ENCODE measurements at regions not wholly inside any gene's neighbourhood (a gene's known extent, or its start where the extent isn't known, plus 50 kb on each side); places are given as distances from the start of the nearest gene placed in this dataset.

DNA sequence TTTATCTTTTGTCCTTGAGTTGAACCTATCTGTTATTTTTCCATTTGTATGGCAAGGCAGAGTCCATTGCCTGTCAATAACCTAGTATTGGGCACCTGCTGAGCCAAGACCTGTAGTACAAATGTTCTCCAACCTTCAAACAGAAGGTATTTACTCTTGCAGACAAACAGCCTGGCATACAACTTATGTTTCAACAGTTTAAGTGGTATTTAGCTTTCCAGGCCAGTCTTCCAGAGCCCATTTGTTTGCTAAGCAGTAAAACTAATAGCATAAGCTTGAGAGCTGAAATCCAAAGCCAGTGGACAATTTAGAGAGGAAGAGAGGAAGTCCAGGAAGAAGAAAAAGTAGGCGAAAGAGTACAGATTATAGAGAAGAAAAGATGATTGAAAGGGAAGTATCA, 979.3 kb downstream of the GLUD2 start:
- SMC1A ChIA-PET (ENCODE audit: uncharacterized antibody, unreplicated experiment) = no interaction called here
- CTCF ChIA-PET = interaction anchor here (1.4 kb wide), 1 partner anchor 28 kb away, joined by 3 read pairs; no protein-coding TSS in a partner anchor
- TF ChIP-seq MTA3 (IDR thresholded peaks at IDR 0.05; ENCODE audit: borderline replicate concordance, low read length) (no peak), ZZZ3 (IDR thresholded peaks at IDR 0.05; ENCODE audit: control insufficient read depth, insufficient read length, low read depth) (no peak), NKRF (conservative IDR thresholded peaks at IDR 0.05) (no peak), KAT2A (conservative IDR thresholded peaks at IDR 0.05; ENCODE audit: control insufficient read depth, low read depth, low read length) (no peak), RFX5 (IDR thresholded peaks at IDR 0.05; ENCODE audit: low read depth, low read length) (no peak)
- DNase-seq (ENCODE audit: low read depth, low spot score) (no peak), ATAC-seq (no peak), FAIRE-seq (no peak)
- Histone ChIP-seq H3K36me3 (ENCODE audit: control insufficient read depth in 2 of 2, insufficient read depth in 2 of 2, low read length in 1 of 2) (no peaks in the 10 kb centered on the region), H3K4me3 (no peak overlapping the region), H4K20me1 (ENCODE audit: control insufficient read depth, insufficient read depth) (no peaks in the 10 kb centered on the region), H3K79me2 (ENCODE audit: control insufficient read depth, insufficient read depth, low read length) (no peaks in the 10 kb centered on the region), H3K27ac (ENCODE audit: control insufficient read depth, insufficient read depth) (no peak overlapping the region), H2AFZ (ENCODE audit: control insufficient read depth, low read depth, low read length) (no peak overlapping the region), H3K27me3 (replicated peaks in 1 of 2; ENCODE audit: control insufficient read depth in 2 of 2, insufficient read depth in 2 of 2, low read length in 1 of 2) (no peaks in the 10 kb centered on the region), H3K9ac (ENCODE audit: control insufficient read depth, insufficient read depth, low read length) (no peak overlapping the region), H3K9me3 (replicated peaks; ENCODE audit: control insufficient read depth, insufficient read depth, low read length) (no peaks in the 10 kb centered on the region), H3K4me1 (ENCODE audit: control insufficient read depth, insufficient read depth, low read length) (no peaks in the 10 kb centered on the region), H3K4me2 (ENCODE audit: control insufficient read depth, insufficient read depth) (no peak overlapping the region)
- POLR2A ChIA-PET = no interaction called here
- in situ Hi-C loops (cut with MboI) = no loop called here
- 0% methylated on average over 1 of the region's 1 CpG for WGBS (ENCODE audit: insufficient coverage, insufficient replicate concordance, low lambda C conversion rate, missing lambda C conversion rate)
- no TSS peak for BruUV-seq (replicated peaks)
- RAD21 ChIA-PET (ENCODE audit: unreplicated experiment) = no interaction called here
- intact Hi-C loops (cut with micrococcal nuclease; ENCODE audit: unreplicated experiment) = no loop called here

DNA sequence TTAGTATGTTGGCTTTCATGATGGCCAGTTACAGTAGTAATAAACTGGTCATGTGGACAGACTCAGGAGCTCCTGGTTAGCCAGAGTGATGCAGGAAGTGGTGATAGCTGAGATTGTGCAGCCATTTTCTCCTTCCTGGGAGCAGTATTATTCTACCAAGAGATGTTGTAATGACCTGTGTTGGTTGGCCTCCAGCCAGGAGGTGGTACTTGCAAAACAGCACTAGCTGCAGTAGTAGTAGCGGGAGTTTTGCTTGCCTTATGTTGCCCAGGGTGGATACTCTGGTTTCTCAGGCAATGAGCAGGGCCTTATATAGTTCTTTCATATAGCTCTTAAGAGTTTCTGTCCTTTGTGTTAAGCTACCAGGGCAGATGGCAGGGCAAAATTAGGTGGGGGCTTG, 998.8 kb downstream of the GLUD2 start:
- Histone ChIP-seq H3K27me3 (replicated peaks in 1 of 2; ENCODE audit: control insufficient read depth in 2 of 2, insufficient read depth in 2 of 2, low read length in 1 of 2) (no peaks in the 10 kb centered on the region), H3K36me3 (ENCODE audit: control insufficient read depth in 2 of 2, insufficient read depth in 2 of 2, low read length in 1 of 2) (no peaks in the 10 kb centered on the region), H3K4me2 (ENCODE audit: control insufficient read depth, insufficient read depth) (no peak overlapping the region), H2AFZ (ENCODE audit: control insufficient read depth, low read depth, low read length) (no peak overlapping the region), H3K27ac (ENCODE audit: control insufficient read depth, insufficient read depth) (no peak overlapping the region), H3K4me3 (no peak overlapping the region), H3K79me2 (ENCODE audit: control insufficient read depth, insufficient read depth, low read length) (no peaks in the 10 kb centered on the region), H3K9ac (ENCODE audit: control insufficient read depth, insufficient read depth, low read length) (no peak overlapping the region), H3K4me1 (ENCODE audit: control insufficient read depth, insufficient read depth, low read length) (no peaks in the 10 kb centered on the region), H4K20me1 (ENCODE audit: control insufficient read depth, insufficient read depth) (no peaks in the 10 kb centered on the region), H3K9me3 (replicated peaks; ENCODE audit: control insufficient read depth, insufficient read depth, low read length) (no peaks in the 10 kb centered on the region)
- ChIA-PET CTCF (no interaction called here), POLR2A (interaction anchor here (0.7 kb wide), 1 partner anchor 32 kb away, joined by 3 read pairs; no protein-coding TSS in a partner anchor), SMC1A (ENCODE audit: uncharacterized antibody, unreplicated experiment) (interaction anchor here (0.6 kb wide), 2 partner anchors 17 to 740 kb away, joined by 3 to 4 read pairs; no protein-coding TSS in a partner anchor), RAD21 (ENCODE audit: unreplicated experiment) (no interaction called here)
- intact Hi-C loops (cut with micrococcal nuclease; ENCODE audit: unreplicated experiment) = no loop called here
- no peak for ATAC-seq
- no TSS peak for BruUV-seq (replicated peaks)
- WGBS (ENCODE audit: insufficient coverage, insufficient replicate concordance, low lambda C conversion rate, missing lambda C conversion rate) = 0% methylated on average over 1 of the region's 1 CpG
- no peak for DNase-seq (ENCODE audit: low read depth, low spot score)
- FAIRE-seq = no peak
- in situ Hi-C loops (cut with MboI) = no loop called here
- TF ChIP-seq RUNX3 (IDR thresholded peaks at IDR 0.05; ENCODE audit: low read length) (no peak), RELB (IDR thresholded peaks at IDR 0.05; ENCODE audit: low read depth) (no peak), FOXK2 (IDR thresholded peaks at IDR 0.05) (no peak), SIN3A (IDR thresholded peaks at IDR 0.05; ENCODE audit: low read depth, low read length) (no peak), NFYA (IDR thresholded peaks at IDR 0.05; ENCODE audit: borderline replicate concordance, low read depth, low read length) (no peak), BMI1 (IDR thresholded peaks at IDR 0.05; ENCODE audit: borderline replicate concordance) (no peak), CEBPB (IDR thresholded peaks at IDR 0.05; ENCODE audit: borderline replicate concordance in 1 of 2, low read depth in 2 of 2, low read length in 2 of 2) (no peak), NFXL1 (IDR thresholded peaks at IDR 0.05; ENCODE audit: borderline replicate concordance) (no peak)
- TF ChIP-seq, protein P1, sequence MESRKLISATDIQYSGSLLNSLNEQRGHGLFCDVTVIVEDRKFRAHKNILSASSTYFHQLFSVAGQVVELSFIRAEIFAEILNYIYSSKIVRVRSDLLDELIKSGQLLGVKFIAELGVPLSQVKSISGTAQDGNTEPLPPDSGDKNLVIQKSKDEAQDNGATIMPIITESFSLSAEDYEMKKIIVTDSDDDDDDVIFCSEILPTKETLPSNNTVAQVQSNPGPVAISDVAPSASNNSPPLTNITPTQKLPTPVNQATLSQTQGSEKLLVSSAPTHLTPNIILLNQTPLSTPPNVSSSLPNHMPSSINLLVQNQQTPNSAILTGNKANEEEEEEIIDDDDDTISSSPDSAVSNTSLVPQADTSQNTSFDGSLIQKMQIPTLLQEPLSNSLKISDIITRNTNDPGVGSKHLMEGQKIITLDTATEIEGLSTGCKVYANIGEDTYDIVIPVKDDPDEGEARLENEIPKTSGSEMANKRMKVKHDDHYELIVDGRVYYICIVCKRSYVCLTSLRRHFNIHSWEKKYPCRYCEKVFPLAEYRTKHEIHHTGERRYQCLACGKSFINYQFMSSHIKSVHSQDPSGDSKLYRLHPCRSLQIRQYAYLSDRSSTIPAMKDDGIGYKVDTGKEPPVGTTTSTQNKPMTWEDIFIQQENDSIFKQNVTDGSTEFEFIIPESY (IDR thresholded peaks at IDR 0.05) = no peak

All from GM12878 (cell line).